Liver (tissue), 3 donors: ENCODE measurements at regions not wholly inside any gene's neighbourhood (a gene's known extent, or its start where the extent isn't known, plus 50 kb on each side); places are given as distances from the start of the nearest gene placed in this dataset.

Experiments used
- FOXA1 ChIP-seq: IDR thresholded peaks from 2 replicates; pipeline ENCODE4 v1.6.1; 2016; ENCODE audit warnings: antibody characterized with exemption
- JUND ChIP-seq, 2 donors: IDR thresholded peaks; 2 replicates each; pipeline ENCODE4 v1.6.1; 2016; ENCODE audit warnings: antibody characterized with exemption in 2 of 2
- MAX ChIP-seq: IDR thresholded peaks from 2 replicates; pipeline ENCODE4 v1.6.1; 2016; ENCODE audit warnings: antibody characterized with exemption
- RAD21 ChIP-seq, 2 donors: IDR thresholded peaks; 2 replicates each; pipeline ENCODE4 v1.6.1; 2016; ENCODE audit warnings: antibody characterized with exemption in 2 of 2, mild to moderate bottlenecking in 2 of 2
- YY1 ChIP-seq: IDR thresholded peaks from 2 replicates; pipeline ENCODE4 v1.6.1; 2016; ENCODE audit warnings: antibody characterized with exemption, mild to moderate bottlenecking
- ZBTB33 ChIP-seq: IDR thresholded peaks from 2 replicates; pipeline ENCODE4 v1.6.1; 2016; ENCODE audit warnings: antibody characterized with exemption
- TF ChIP-seq, protein P1 (sequence below): fragments of 150-350 bp; IDR thresholded peaks from 2 replicates; pipeline ENCODE4 v1.5.1; 2017; ENCODE audit warnings: improper control_type of control experiment, low read depth, low read length; ENCODE audit not compliant: missing input control
- donor health status: healthy.
- donor health status: healthy.

DNA sequence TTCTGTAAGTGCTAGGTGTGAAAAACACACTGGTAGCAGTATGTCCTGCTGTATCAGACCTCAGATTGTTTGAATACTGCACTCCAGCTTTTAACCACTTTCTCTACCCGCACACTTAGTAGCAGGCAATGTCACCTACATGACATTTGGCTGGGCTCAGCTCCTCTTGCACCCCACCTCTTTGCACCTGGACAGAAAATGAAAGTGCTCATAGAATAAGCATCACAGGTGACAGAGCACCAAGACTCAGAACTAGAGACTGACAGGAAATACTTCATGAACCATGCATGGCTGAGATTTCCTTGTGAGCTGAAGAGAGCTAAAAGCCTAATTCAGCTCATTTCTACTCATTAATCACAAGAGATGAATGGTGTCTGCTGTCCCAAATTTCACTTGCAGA lies 1014.2 kb upstream of the CDH8 start:
- TF ChIP-seq, protein P1, sequence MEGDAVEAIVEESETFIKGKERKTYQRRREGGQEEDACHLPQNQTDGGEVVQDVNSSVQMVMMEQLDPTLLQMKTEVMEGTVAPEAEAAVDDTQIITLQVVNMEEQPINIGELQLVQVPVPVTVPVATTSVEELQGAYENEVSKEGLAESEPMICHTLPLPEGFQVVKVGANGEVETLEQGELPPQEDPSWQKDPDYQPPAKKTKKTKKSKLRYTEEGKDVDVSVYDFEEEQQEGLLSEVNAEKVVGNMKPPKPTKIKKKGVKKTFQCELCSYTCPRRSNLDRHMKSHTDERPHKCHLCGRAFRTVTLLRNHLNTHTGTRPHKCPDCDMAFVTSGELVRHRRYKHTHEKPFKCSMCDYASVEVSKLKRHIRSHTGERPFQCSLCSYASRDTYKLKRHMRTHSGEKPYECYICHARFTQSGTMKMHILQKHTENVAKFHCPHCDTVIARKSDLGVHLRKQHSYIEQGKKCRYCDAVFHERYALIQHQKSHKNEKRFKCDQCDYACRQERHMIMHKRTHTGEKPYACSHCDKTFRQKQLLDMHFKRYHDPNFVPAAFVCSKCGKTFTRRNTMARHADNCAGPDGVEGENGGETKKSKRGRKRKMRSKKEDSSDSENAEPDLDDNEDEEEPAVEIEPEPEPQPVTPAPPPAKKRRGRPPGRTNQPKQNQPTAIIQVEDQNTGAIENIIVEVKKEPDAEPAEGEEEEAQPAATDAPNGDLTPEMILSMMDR: no peak
- TF ChIP-seq ZBTB33 (no peak), RAD21 (IDR thresholded peaks at IDR 0.05) (no peak), MAX (no peak), YY1 (no peak), JUND (IDR thresholded peaks at IDR 0.05) (no peak), FOXA1 (no peak)
